HTR-8/SVneo (cell line): ENCODE measurements at regions not wholly inside any gene's neighbourhood (a gene's known extent, or its start where the extent isn't known, plus 50 kb on each side); places are given as distances from the start of the nearest gene placed in this dataset.
A peak's percentile ranks its signal among the peaks of the same experiment; 100 is the strongest.
"Not testable (repeated sequence)": the region's sequence is repeated elsewhere in the genome, so short reads cannot be mapped to it uniquely, and the experiment has no call there.

Experiments
- DNase-seq: peaks from one replicate; pipeline ENCODE4 v3.0.0; 2011; ENCODE audit warnings: low spot score, mixed read lengths; ENCODE audit not compliant: insufficient read length
- FAIRE-seq: peaks from 2 replicates; lab custom pipeline; 2011; peaks lifted over from hg19 to GRCh38; lab: Jason Lieb, UNC

DNA sequence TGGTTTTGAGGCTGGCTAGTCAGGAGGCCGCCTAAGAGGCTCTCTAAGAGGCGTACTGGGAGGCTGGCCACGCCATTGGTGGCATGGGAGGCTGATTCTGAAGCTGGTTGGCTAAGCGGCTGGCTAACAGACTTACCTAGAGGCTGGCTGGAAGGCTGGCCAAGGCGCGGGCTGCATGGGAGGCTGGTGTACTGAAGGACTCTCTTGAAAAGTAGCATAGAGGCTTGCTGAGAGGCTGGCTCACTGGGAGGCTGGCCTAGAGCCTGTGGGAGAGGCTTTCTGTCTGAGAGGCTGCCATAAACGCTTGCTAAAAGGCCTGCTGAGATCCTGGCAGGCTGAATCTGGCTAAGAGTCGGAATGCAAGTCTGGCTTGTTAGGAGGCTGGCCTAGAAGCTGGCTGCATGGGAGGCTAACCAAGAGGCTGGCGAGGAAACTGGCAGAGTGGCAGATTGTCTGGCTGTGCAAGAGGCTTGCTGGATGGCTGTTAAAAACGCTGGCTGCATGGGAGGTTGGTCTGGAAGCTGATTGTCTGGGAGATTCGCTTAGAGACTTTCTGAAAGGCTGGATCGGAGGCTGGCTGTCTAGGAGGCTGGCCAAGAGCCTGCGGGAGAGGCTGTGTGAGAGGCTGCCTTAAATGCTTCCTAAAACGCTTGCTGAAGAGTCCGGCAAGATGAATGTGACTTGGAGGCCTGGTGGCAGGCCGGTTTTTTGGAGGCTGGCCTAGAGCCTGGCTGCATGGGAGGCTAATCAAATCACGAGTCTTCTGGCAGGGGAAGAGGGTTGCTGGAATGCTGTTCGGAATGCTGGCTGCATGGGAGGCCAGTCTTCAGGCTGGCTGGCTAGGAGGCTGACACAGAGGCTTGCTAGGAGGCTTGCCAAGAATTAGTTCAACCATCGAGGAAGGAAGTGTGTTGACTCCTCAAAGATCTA lies 134.2 kb downstream of the OR13A1 start:
- FAIRE-seq: no peak
- no peak for DNase-seq

DNA sequence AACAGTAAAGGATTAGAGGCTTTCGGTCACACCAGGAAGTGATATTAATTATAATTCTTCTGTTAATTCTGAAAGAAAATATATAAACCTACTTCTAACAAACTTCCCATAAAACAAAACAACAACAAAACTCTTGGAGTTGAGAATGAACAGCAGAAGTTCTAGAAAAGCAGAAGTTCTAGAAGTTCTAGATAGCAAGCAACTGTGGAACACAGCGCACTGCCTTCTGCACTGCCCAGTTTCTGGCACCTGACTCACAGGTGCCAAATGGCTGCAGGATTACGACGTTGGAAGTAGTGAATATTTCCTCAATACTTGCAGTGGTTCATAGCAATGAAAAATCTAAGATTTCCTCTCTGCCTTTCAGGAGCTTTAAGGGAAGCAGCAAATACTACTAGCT lies 132.2 kb downstream of the OR13A1 start:
- DNase-seq (no peak), FAIRE-seq (no peak)

DNA sequence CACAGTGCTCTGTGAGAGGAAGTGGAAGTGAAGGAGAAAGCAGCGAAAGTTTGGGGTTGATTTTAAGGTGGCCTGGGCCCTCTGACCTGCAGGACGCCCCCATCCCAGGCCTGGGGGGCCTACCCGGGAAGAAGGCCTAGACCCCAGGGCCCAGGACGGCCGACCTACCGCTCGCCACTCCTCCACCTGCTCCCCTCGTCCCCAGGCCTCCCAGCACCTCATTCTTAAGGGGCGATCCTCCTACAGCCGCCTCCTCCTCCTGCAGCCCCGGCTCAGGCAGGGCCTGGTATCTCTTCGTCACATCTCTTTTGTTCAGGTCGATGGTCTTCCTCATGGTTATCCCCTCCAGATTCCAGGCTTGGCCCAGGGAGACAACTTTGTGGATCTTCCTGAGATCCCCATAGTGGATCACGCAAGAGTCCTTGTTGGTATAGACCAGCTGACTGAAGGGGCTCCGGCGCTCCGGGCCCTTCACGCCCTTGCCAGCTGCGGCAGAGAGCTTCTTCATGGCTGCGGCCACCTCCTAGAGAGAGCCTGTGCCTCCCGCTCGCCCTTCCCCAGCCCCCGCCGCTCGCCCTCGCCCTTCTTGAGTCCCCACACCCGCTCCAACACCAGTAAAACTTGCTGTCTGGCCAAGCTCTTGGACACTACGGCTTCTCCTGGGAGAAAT lies 117.5 kb downstream of the OR13A1 start:
- no peak for DNase-seq
- FAIRE-seq: no peak

DNA sequence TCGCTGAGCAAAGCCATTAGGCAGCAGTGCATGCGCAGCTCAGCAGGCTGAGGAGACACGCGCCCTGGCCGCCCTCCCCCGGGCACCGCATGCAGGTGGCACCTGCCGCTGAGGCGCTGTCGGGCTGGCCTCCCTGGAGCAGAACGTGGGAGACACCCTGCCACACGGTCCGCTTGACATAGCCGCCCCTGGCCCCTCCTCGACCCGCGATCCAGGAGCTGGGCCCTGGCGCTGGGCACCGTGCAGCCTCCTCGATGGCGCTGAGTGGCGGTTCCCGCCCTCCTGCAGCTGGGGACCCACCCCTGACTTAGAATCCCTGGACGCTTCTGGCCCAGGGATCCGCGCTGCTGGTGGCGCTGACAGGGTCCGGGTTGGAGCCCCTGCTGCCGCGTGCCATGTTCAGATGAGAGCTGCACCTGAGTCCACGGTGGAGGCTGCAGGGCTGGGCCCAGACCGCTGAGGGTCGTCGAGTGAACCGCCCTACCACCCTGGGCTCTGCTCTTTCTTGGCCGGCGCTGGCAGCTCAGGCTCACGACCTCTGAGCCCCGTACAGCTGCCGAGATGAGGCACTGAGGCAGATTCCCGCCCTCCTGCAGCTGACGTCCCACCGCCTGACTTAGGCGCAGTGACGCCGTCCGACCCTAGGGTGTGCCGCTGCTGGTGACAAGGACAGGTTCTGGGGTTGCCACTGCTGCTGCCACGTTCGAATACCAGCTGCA lies 116.8 kb downstream of the OR13A1 start:
- no peak for FAIRE-seq
- DNase-seq: no peak

DNA sequence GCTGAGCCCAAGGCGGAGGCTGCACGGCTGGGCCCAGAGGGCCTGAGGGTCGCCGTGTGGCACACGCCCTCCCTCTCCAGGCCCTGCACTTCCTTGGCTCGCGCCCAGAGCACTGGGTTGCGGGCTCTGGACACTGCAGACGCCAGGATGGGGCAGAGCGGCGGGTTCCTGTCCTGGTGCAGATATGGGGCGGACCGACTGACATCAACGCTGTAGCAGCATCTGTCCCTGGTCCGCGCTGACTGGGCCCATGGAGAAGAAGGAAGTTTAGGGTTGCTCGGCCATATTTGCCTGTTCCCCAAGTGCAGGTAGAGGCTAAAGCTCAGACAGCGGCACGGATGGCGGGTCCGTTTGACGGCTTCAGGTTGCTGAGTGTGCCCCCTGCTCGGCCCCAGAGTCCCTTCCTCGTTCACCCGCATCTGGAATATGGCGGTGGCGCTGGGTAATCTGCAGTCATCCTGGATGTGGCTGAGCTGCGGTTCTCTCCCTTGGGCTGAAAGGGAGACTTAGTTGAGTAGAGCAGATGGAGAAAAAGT lies 116.1 kb downstream of the OR13A1 start:
- FAIRE-seq: no peak
- no peak for DNase-seq

DNA sequence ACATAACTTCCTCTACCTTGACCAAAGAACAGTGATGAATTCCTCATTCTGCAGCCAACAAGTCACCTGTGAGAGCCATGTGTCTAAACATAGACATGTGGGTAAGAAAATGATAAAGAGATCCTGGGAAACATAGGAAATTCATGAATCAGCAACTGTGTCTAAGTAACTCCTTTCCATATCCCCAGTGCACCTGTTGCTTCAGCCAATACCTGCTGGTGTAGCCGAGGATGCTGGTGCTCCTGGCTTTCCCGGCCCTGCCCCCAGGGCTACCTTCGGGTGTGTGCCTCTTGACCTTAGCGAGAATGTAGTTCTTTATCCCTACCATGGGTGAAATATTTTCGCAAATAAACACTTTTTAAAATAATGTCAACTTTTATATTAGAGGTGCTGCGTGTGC lies 114.1 kb downstream of the OR13A1 start:
- FAIRE-seq: no peak

DNA sequence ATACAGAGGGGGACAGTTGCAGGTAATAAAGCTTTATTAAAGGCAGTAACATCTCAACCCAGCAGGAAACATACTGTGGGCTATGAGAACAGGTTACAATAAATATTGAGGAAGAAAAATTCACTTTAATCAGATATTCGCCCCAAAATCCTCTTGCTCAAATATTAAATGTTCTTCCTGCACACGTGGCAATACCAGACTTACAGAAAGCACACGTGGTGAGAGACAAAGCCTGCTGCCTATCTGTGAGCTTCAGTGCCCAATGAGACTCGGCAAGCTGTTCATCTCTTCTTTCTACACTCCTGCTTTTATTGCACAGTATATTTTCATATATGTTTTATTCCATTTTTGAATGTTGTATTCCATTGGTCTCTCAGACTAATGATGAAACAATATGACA lies 113.2 kb downstream of the OR13A1 start:
- DNase-seq (no peak), FAIRE-seq (no peak)

More for the DNA sequence above, 114.1 kb downstream of the OR13A1 start:
- no peak for DNase-seq

DNA sequence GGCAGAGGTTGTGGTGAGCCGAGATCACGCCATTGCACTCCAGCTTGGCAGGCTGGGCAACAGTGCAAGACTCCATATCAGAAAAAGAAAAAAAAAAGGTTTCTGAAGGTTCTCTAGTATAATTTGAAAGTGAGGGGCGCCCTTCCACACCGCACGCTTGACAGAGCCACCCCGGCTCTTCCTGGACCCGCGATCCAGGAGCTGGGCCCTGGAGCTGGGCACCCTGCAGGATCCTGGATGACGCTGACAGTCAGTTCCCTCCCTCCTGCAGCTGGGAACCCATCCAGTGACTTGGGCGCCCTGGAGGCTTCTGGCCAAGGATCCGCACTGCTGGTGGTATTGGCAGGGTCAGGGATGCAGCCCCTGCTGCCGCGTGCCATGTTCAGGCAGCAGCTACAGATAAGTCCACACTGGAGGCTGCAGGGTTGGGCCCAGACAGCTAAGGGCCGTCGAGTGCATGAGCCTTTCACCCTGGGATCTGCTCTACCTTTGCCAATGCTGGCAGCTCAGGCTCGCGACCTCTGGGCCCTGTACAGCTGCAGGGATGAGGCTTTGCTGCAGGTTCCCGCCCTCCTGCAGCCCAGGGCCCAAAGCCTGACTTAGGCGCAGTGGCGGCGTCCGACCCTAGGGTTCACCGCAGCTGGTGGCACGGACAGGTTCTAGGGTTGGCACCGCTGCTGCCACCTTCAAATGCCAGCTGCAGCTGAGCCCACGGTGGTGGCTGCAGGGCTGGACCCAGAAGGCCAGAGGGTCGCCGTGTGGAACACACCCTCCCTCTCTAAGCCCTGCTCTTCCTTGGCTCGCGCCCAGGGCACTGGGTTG lies 110.2 kb downstream of the OR13A1 start:
- no peak for DNase-seq
- FAIRE-seq: no peak

DNA sequence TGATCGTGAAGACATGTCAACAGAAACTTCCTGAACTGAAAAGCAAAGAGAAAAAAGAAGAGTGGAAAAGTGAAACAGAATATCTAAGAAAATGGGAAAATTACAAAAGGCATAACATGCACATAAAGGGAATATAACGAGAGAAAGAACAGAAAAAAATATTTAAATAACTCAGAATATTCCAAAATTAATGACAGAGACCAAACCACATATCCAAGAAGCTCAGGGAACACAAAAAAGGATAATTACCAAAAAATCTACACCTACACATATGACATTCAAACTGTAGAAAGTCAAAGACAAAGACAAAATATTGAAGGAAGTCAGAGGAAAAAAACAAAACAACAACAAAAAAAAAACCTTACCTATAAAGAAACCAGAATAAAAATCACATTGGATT lies 105.5 kb downstream of the OR13A1 start:
- FAIRE-seq (no peak), DNase-seq (no peak)

DNA sequence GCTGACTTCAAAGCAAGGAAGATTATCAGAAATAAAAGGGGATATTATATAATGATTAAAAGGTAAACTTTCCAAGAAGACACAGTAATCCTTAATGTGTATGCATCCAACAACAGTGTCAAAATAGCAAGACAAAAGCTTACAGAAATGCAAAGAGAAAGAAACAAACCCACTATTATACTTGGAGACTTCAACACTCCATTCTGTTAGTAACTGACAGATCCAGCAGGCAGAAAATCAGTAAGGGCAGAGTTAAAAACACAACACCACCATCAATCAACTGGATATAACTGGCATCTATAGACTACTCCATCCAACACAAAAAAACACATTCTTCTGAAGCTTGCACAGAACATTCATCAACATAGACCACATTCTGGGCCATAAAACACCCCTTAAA lies 103.8 kb downstream of the OR13A1 start:
- FAIRE-seq: no peak
- DNase-seq: no peak

DNA sequence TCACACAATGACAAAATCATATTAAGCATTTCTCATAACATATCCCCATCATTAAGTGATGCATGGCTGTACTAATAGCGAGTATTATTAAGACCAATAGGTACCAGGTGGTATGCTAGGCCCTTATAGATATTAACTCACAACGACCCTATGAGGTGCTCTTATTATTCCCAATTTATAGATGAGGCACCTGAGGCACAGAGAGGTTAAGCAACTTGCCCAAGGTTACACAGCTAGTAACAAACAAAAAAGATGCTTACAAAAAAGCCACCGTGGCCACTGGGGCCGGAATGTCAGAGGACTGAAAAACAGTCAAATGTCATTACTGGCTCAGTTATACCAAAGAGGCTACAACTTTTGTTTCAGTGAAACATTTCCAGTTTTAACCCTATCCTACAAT lies 96.0 kb downstream of the OR13A1 start:
- FAIRE-seq (no peak), DNase-seq (no peak)

DNA sequence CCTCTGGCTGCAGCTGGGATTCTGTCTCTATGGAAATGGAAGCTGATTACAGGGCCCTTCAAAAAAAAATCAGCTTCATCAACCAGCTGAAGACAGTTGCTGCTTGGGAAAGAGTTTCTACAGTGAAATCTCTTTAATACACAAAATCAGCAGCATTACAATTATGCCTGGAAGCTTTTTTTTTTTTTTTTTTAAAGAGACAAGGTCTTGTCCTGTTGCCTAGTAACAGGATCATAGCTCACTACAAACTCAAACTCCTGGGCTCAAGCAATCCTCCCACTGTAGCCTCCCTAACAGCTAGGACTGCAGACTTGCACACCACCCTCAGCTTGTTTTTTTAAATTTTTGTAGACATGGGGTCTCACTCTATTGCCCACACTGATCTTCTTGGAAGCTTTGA lies 94.5 kb downstream of the OR13A1 start:
- FAIRE-seq: no peak

DNA sequence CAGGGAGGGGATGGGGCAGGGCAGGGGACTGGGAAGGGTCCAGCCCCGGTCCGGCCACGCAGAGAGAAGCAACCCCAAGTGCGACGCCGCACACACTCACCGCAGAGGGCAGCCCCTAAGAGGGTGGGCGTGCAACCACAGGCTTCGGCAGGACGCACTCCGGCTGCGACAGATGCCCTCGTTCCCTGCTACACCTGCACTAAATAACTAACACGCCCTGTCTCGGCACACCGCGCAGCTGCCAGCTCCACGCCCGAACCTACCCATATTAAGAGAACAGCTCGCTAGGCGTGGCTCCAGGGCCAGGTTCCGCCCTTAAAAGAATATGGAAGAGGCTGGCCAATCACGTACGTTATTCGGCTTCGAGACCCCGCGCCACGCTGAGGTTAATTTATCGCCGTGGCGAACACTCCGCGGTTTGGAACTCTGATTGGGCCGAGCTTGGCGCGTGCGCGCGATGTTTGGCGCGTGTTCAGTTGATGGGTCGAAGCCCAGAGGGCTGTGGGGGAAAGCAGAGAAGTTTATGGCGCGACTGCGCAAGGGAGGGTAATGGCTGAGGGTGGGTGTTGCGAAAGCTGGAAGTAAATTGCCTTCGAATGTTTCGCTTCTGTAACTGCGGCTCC lies 91.1 kb downstream of the OR13A1 start:
- FAIRE-seq (no peak), DNase-seq (no peak)

More for the DNA sequence above, 94.5 kb downstream of the OR13A1 start:
- DNase-seq: no peak

DNA sequence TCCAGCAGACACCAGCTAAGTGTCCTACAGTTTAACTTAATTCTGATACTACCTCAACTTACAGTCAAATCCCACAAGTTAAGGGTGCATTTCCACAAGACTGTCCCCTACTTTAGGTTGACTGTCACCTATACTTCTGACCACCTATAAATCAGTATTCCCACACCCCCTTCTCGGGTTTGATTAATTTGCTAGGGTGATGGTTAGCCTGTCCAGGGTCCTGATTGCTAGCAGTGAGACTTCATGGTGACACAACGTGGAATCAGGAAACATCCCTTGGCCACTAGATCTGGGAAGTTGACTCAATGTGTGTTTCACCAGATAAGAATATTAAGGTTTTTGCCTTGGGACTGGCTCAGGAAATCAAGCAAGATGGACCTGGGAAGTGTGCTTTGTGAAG lies 88.4 kb downstream of the OR13A1 start:
- DNase-seq (no peak), FAIRE-seq (no peak)

DNA sequence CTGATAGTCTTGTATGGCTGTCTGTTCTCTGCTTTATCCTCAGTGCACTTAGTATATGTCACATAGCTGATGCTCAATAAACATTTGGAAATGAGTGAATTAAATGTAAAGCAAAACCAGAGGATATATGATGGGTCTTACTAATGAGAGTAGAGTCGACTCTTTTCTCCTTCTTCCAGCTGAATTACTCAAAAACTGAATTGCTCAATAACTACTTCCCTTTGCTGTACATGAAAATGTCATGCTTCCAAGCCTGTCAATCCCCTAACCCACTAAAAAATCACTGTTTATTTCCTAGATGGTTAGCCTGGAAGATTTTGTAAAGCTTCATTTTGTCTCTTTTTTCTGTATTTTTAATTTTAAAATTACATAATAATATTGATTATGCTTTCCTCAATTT lies 88.0 kb downstream of the OR13A1 start:
- DNase-seq: no peak
- no peak for FAIRE-seq

DNA sequence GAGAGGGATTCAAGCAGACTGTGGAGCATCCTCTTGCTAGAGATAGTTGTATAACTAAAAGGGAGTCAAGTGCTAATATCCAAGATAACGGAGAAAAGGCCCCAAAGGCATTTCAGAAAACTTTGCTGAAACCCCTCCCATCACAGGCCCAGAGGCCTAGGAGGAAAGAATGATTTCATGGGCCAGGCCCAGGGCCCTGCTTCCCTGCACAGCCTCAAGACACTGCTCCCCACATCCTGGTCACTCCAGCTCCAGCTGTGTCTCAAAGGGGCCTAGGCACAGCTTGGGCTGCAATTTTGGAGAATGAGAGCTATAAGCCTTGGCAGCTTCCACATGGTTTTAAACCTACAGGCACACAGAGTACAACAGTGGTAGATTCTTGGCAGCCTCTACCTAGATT lies 85.6 kb downstream of the OR13A1 start:
- FAIRE-seq (no peak), DNase-seq (no peak)

DNA sequence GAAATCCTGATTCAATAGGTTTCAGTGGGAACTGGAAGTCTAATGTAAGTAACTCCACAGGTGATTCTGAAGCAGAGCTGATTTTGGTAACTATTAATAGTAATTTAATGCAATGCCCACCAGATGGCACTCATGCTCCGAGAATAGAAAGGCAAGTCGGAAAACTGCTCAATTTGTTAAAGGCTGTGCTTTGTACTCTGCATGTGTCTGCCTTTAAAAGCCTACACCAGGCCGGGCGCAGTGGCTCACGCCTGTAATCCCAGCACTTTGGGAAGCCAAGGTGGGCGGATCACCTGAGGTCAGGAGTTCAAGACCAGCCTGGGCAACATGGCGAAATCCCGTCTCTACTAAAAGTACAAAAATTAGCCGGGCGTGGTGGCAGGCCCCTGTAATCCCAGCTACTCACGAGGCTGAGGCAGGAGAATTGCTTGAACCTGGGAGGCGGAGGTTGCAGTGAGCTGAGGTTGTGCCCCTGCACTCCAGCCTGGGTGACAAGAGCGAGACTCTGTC lies 80.1 kb downstream of the OR13A1 start:
- not testable (repeated sequence) for FAIRE-seq
- DNase-seq: peak; percentile 38

DNA sequence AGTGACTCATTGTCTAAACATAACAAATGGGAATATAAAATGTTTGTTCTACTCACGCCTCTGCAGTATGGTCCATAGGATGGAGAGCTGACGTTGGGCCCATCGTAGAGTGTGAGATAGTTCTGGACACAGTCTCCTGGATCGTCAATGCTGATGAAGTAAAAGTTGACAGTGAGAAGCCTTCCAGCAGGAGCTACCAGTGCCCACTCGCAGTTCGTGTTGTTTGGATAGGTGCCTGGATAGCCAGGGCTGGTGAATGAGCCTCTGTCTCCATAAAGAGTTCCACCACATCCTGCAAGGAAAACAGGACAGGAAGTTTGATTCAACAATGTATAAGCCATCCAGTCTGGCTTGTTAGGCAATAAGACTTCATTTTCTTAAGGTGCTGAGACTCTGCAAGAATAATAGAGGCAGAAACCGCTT lies 79.6 kb downstream of the OR13A1 start:
- FAIRE-seq (no peak), DNase-seq (no peak)

DNA sequence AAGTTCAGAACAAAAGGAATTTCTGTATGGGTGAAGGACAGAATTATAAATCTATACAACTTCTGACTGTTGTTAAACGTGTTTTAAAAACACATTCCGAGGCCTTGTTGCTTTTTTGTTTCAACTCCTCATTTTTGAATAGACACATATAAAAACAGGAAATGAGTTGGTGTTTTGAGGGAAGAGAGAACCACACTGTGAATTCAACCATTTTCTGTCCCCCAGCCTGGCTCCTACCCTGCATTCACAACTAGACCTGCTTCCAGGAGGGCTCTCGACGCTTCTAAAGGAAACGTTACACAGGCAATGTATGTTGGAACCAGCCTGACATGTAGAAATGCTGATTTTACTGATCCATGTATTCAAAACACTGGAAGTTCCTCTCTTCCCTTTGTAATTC lies 76.5 kb downstream of the OR13A1 start:
- DNase-seq (no peak), FAIRE-seq (no peak)
